A549 (cell line): ENCODE measurements at regions not wholly inside any gene's neighbourhood (a gene's known extent, or its start where the extent isn't known, plus 50 kb on each side); places are given as distances from the start of the nearest gene placed in this dataset.

Experiments
- ATAC-seq, 2 experiments: fragments of 200-7000 bp in 1 of 2; fragments of >200 bp in 1 of 2; cut with Nextera tagmentation in 1 of 2; cut with Tn5 transposase in 1 of 2; 3 replicates each; pipeline versions ENCODE4 v1.8.0 to v1.9.1; 2018 to 2020; ENCODE audit warnings: mild to moderate bottlenecking in 1 of 2, moderate library complexity in 1 of 2
- CTCF ChIA-PET: fragments of 300-600 bp; sonication (Branson Sonifier 250); formaldehyde crosslinking; extraction: SDS; loops from one replicate; lab custom pipeline; 2021; ENCODE audit warnings: antibody characterized with exemption, inconsistent platforms; lab: Yijun Ruan, JAX
- POLR2A ChIA-PET: fragments of 350-600 bp; formaldehyde crosslinking; extraction: SDS; loops from one replicate; lab custom pipeline; 2021; ENCODE audit warnings: antibody characterized with exemption, inconsistent platforms; lab: Yijun Ruan, JAX
- DNase-seq, 2 experiments: peaks; one replicate each; pipeline versions ENCODE4 v3.0.0 to v3.0.0-alpha.2; 2011 to 2016; ENCODE audit warnings: low read depth in 1 of 2, low spot score in 1 of 2
- FAIRE-seq: peaks from 2 replicates; lab custom pipeline; 2011; peaks lifted over from hg19 to GRCh38; lab: Jason Lieb, UNC
- H3K27ac ChIP-seq, 2 experiments: fragments of >200 bp; sonication (Bioruptor Twin); formaldehyde crosslinking; 3 replicates each; pipeline ENCODE4 v1.5.1; 2016 to 2017
- H3K4me1 ChIP-seq: fragments of >200 bp; sonication (Bioruptor Twin); formaldehyde crosslinking; 3 replicates; pipeline ENCODE4 v1.6.1; 2016
- H3K4me2 ChIP-seq: fragments of >200 bp; sonication (Bioruptor Twin); formaldehyde crosslinking; 3 replicates; pipeline ENCODE4 v1.6.1; 2016
- H3K4me3 ChIP-seq: fragments of >200 bp; sonication (Bioruptor Twin); formaldehyde crosslinking; 3 replicates; pipeline ENCODE4 v1.5.1; 2016
- H3K9me3 ChIP-seq: fragments of >200 bp; sonication (Bioruptor Twin); formaldehyde crosslinking; 3 replicates; pipeline ENCODE4 v1.6.1; 2016
- CBX8 ChIP-seq: fragments of 200-600 bp; sonication (generic); IDR thresholded peaks from 2 replicates; pipeline ENCODE4 v1.6.1; 2016
- CEBPB ChIP-seq, 2 experiments: fragments of >200 bp in 1 of 2; sonication (Bioruptor Twin) in 1 of 2; formaldehyde crosslinking in 1 of 2; IDR thresholded peaks; 2 replicates each; pipeline ENCODE4 v1.6.1; 2012 to 2016
- CHD2 ChIP-seq: fragments of 150-350 bp; IDR thresholded peaks from 2 replicates; pipeline ENCODE4 v1.6.1; 2014; ENCODE audit warnings: low read length; ENCODE audit not compliant: partially characterized antibody
- CHD4 ChIP-seq: fragments of 200-600 bp; sonication (generic); IDR thresholded peaks from 2 replicates; pipeline ENCODE4 v1.6.1; 2016; ENCODE audit warnings: antibody characterized with exemption, mild to moderate bottlenecking, borderline replicate concordance
- CTCF ChIP-seq: fragments of >200 bp; sonication (Bioruptor Twin); formaldehyde crosslinking; IDR thresholded peaks from 3 replicates; pipeline ENCODE4 v1.5.1; 2016
- EP300 ChIP-seq, 2 experiments: fragments of >200 bp; sonication (Bioruptor Twin); formaldehyde crosslinking; IDR thresholded peaks; 2 replicates in 1 of 2; 3 replicates in 1 of 2; pipeline ENCODE4 v1.6.1; 2016 to 2017
- ESRRA ChIP-seq: fragments of 150-350 bp; IDR thresholded peaks from 2 replicates; pipeline ENCODE4 v1.6.1; 2014; ENCODE audit warnings: mild to moderate bottlenecking, low read length, borderline replicate concordance
- FOSB ChIP-seq: fragments of 250-450 bp; sonication (Bioruptor Pico); IDR thresholded peaks from 2 replicates; pipeline ENCODE4 v1.5.0; 2020; ENCODE audit warnings: mild to moderate bottlenecking, moderate library complexity
- FOSL2 ChIP-seq, 2 experiments: fragments of 450-650 bp in 1 of 2; fragments of >200 bp in 1 of 2; sonication (Bioruptor Twin) in 1 of 2; formaldehyde crosslinking; IDR thresholded peaks; 2 replicates each; pipeline versions ENCODE4 v1.5.0 to v1.6.1; 2016 to 2020; ENCODE audit warnings: mild to moderate bottlenecking in 1 of 2, moderate library complexity in 1 of 2
- HDAC2 ChIP-seq: fragments of 200-600 bp; sonication (generic); IDR thresholded peaks from 2 replicates; pipeline ENCODE4 v1.6.1; 2016
- HEYL ChIP-seq: fragments of 250-450 bp; sonication (Bioruptor Pico); IDR thresholded peaks from 2 replicates; pipeline ENCODE4 v1.8.0; 2021; ENCODE audit warnings: mild to moderate bottlenecking, moderate library complexity
- HMGXB4 ChIP-seq: fragments of 250-450 bp; sonication (Bioruptor Pico); IDR thresholded peaks from 2 replicates; pipeline ENCODE4 v1.5.0; 2021; ENCODE audit warnings: mild to moderate bottlenecking, moderate library complexity, borderline replicate concordance
- HOXA7 ChIP-seq: fragments of 250-450 bp; sonication (Bioruptor Pico); IDR thresholded peaks from 2 replicates; pipeline ENCODE4 v1.5.0; 2020; ENCODE audit warnings: mild to moderate bottlenecking, moderate library complexity
- HOXB13 ChIP-seq: fragments of 250-450 bp; sonication (Bioruptor Pico); IDR thresholded peaks from 2 replicates; pipeline ENCODE4 v1.5.0; 2020; ENCODE audit warnings: low read depth, mild to moderate bottlenecking, moderate library complexity
- HOXB5 ChIP-seq: fragments of 250-450 bp; sonication (Bioruptor Pico); IDR thresholded peaks from 2 replicates; pipeline ENCODE4 v1.5.0; 2020; ENCODE audit warnings: mild to moderate bottlenecking, moderate library complexity
- KDM1A ChIP-seq: fragments of 200-600 bp; sonication (generic); IDR thresholded peaks from 2 replicates; pipeline ENCODE4 v1.6.1; 2016; ENCODE audit warnings: low read depth, mild to moderate bottlenecking
- MYC ChIP-seq: IDR thresholded peaks from 2 replicates; pipeline ENCODE4 v1.6.1; 2012; ENCODE audit warnings: mild to moderate bottlenecking, inconsistent platforms, low read length, improper control_type of control experiment, borderline replicate concordance
- PBX3 ChIP-seq: IDR thresholded peaks from 2 replicates; pipeline ENCODE4 v1.6.1; 2012
- PHF8 ChIP-seq: fragments of 200-600 bp; sonication (generic); IDR thresholded peaks from 2 replicates; pipeline ENCODE4 v1.6.1; 2016; ENCODE audit warnings: low read depth, mild to moderate bottlenecking, antibody characterized with exemption, moderate library complexity, borderline replicate concordance
- RAD21 ChIP-seq, 2 experiments: fragments of >200 bp in 1 of 2; sonication (Bioruptor Twin) in 1 of 2; formaldehyde crosslinking in 1 of 2; IDR thresholded peaks in 1 of 2; conservative IDR thresholded peaks in 1 of 2; 2 replicates in 1 of 2; 3 replicates in 1 of 2; pipeline ENCODE4 v1.6.1; 2012 to 2018; ENCODE audit warnings: inconsistent platforms in 1 of 2
- SMC3 ChIP-seq: fragments of >200 bp; sonication (Bioruptor Twin); formaldehyde crosslinking; IDR thresholded peaks from 3 replicates; pipeline ENCODE4 v1.6.1; 2018; ENCODE audit warnings: inconsistent platforms
- USF2 ChIP-seq: fragments of 450-650 bp; IDR thresholded peaks from 2 replicates; pipeline ENCODE4 v1.6.1; 2014; ENCODE audit warnings: antibody characterized with exemption
- ZSCAN20 ChIP-seq: fragments of 250-450 bp; sonication (Bioruptor Pico); IDR thresholded peaks from 2 replicates; pipeline ENCODE4 v1.8.0; 2022; ENCODE audit warnings: mild to moderate bottlenecking, moderate library complexity
- WGBS: methylation state at CpG from one replicate; pipeline ENCODE4 v1.1.6; 2017; ENCODE audit errors: missing lambda C conversion rate; 5-methylcytosine and 5-hydroxymethylcytosine counted together
- TF ChIP-seq, protein P1 (sequence below): fragments of 150-350 bp; IDR thresholded peaks from 2 replicates; pipeline ENCODE4 v1.6.1; 2014; ENCODE audit warnings: low read depth, mild to moderate bottlenecking, low read length
- TF ChIP-seq, protein P2 (sequence below): fragments of >200 bp; sonication (Bioruptor Twin); formaldehyde crosslinking; IDR thresholded peaks from 2 replicates; pipeline ENCODE4 v1.6.1; 2016

GRCh38 chr3:16825617-16826204 is 59.0 kb upstream of the PLCL2 start:
- FAIRE-seq (no peak), ATAC-seq (no peak), DNase-seq (no peak)
- ChIA-PET POLR2A (no interaction called here), CTCF (interaction anchor here (1.0 to 1.4 kb wide), 2 partner anchors 23 to 58 kb away, joined by 3 read pairs; no protein-coding TSS in a partner anchor)
- Histone ChIP-seq H3K4me1 (no peaks in the 10 kb centered on the region), H3K27ac (no peak overlapping the region), H3K4me2 (no peak overlapping the region), H3K9me3 (no peaks in the 10 kb centered on the region)
- WGBS, result 61% methylated on average over 5 of the region's 5 CpGs
- no peak for TF ChIP-seq FOSL2 (IDR thresholded peaks at IDR 0.05)
- TF ChIP-seq FOSL2 (CRISPR knock-in tag; IDR thresholded peaks at IDR 0.05), result no peak
- no peak for TF ChIP-seq HOXB13 (CRISPR knock-in tag)
- no peak for TF ChIP-seq EP300 (IDR thresholded peaks at IDR 0.05)
- TF ChIP-seq, protein P1, sequence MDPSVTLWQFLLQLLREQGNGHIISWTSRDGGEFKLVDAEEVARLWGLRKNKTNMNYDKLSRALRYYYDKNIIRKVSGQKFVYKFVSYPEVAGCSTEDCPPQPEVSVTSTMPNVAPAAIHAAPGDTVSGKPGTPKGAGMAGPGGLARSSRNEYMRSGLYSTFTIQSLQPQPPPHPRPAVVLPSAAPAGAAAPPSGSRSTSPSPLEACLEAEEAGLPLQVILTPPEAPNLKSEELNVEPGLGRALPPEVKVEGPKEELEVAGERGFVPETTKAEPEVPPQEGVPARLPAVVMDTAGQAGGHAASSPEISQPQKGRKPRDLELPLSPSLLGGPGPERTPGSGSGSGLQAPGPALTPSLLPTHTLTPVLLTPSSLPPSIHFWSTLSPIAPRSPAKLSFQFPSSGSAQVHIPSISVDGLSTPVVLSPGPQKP, result no peak
- TF ChIP-seq, all 56 proteins: peak for 0
- H3K4me3 ChIP-seq, result no peak overlapping the region

- no peak overlapping the region for H3K4me2 ChIP-seq
- H3K27ac ChIP-seq, result no peak overlapping the region
- FAIRE-seq (no peak), ATAC-seq (peak in 1 of 2 experiments; percentile 78; a peak in 3 of 6 replicates), DNase-seq (peak; percentile 25 to 58)
- ChIA-PET CTCF (interaction anchor here (0.6 to 1.4 kb wide), 10 partner anchors 9 to 218 kb away, joined by 3 to 6 read pairs (median 4); no protein-coding TSS in a partner anchor), POLR2A (no interaction called here)
- TF ChIP-seq USF2 (no peak), CBX8 (no peak), CHD4 (no peak), FOSL2 (IDR thresholded peaks at IDR 0.05) (no peak), FOSL2 (CRISPR knock-in tag; IDR thresholded peaks at IDR 0.05) (no peak), HOXA7 (CRISPR knock-in tag) (no peak), SMC3 (peak; percentile 44; the same call in 2 of the 3 replicates), RAD21 (conservative IDR thresholded peaks at IDR 0.05 in 1 of 2, IDR thresholded peaks at IDR 0.05 in 1 of 2) (peak; percentile 47 to 69), CEBPB (IDR thresholded peaks at IDR 0.05) (no peak), CHD2 (no peak), CTCF (peak; percentile 36), HEYL (CRISPR knock-in tag) (no peak), HDAC2 (no peak), PHF8 (no peak), PBX3 (no peak), KDM1A (no peak), ZSCAN20 (CRISPR knock-in tag) (no peak), ESRRA (0 out of 2 replicates have a peak, but pooled peaks have one; percentile 29), FOSB (CRISPR knock-in tag) (no peak), HMGXB4 (no peak), HOXB5 (CRISPR knock-in tag) (no peak), EP300 (IDR thresholded peaks at IDR 0.05) (no peak), MYC (no peak)
- TF ChIP-seq, protein P2, sequence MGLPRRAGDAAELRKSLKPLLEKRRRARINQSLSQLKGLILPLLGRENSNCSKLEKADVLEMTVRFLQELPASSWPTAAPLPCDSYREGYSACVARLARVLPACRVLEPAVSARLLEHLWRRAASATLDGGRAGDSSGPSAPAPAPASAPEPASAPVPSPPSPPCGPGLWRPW, result no peak
- TF ChIP-seq, protein P1, result no peak
- 2% methylated on average over 3 of the region's 3 CpGs for WGBS
- no peaks in the 10 kb centered on the region for H3K4me1 ChIP-seq
- no peaks in the 10 kb centered on the region for H3K9me3 ChIP-seq
- H3K4me3 ChIP-seq, result no peak overlapping the region
These were observed 55.9 kb upstream of the PLCL2 start for GRCh38 chr3:16828815-16829214.
